NCI-H1105 treated with DMSO at 0.1 percent for 48 hours (cell line): ENCODE measurements at regions not wholly inside any gene's neighbourhood (a gene's known extent, or its start where the extent isn't known, plus 50 kb on each side); places are given as distances from the start of the nearest gene placed in this dataset.

Experiments used
- DNase-seq: peaks from one replicate; lab custom pipeline; 2025; lab: John Stamatoyannopoulos, UW

DNA sequence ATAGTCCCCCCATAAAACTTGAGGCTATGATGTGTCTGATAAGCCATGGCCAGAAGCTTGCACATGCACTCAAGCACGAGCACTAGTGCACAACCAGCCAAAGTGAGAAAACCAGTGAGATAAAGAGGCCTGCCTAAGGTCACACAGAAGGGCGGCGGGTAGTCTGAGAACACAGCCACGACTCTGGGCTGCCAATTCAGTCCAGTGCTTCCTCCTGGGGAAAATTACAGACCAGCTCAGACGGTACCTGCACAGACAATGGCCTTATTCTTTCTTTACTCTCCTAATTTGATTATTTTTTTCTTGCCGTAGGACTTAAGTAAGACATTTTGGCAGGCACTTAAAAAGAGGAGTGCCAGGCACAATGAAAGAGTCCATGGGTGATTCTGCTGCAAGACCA lies 533.2 kb upstream of the FAT1 start:
- DNase-seq: no peak

- DNase-seq: peak; percentile 86
These were observed 535.2 kb upstream of the FAT1 start for GRCh38 chr4:187258651-187259401.

- no peak for DNase-seq
These were observed 545.3 kb upstream of the FAT1 start for GRCh38 chr4:187268940-187269339.

GRCh38 chr4:187270154-187270553 lies 546.5 kb upstream of the FAT1 start:
- no peak for DNase-seq

GRCh38 chr4:187271848-187272247 lies 548.2 kb upstream of the FAT1 start:
- DNase-seq: no peak

DNA sequence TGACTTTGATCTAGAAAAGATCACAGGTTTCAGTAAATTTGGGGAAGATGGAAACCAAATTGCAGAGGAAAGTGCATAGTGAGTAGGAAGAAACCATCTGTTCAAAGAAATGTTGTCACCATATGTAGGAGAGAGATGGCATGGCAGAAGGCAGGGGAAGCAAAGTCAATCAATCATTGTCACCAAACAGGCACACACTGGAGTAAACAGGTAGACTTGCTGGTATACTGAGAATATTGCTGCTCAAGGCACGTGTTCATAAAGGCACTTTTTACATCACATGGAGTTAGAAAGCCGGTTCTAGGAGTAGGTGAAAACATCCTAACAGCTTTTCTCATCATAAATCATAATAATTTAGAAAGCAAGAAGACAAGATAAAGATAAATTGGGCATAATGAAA lies 550.5 kb upstream of the FAT1 start:
- DNase-seq: no peak

DNA sequence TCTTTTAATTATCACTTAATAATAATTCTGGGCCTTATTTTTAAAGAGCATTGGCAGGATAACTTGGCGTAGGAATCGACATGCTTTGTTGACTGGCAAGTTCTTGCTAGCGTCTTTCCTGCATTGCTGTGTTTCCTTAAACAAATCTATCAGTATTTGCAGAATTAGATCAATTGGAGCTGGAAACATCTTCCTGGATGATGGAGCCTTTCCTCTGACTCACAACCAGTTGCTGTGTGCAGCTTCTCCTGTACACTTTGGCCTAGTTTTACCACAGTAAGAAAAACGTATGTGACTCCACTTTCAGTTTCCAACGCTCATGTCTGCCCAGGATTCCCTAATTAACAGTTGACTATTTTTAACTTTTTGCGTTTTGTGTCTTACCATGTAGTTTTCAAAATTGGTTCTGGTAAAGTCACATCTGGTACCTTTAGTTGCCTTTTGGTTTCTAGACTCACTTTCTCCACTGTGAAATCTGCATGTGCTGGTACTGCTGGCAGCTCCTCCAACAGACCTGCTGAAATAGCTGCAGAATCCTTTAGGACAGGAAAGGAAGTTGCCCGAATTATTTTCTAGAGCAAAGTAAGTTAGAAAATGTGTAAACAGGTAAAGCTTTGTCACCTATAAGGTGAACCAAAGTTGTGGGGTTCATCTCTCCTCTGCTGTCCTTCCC lies 553.2 kb upstream of the FAT1 start:
- no peak for DNase-seq

DNA sequence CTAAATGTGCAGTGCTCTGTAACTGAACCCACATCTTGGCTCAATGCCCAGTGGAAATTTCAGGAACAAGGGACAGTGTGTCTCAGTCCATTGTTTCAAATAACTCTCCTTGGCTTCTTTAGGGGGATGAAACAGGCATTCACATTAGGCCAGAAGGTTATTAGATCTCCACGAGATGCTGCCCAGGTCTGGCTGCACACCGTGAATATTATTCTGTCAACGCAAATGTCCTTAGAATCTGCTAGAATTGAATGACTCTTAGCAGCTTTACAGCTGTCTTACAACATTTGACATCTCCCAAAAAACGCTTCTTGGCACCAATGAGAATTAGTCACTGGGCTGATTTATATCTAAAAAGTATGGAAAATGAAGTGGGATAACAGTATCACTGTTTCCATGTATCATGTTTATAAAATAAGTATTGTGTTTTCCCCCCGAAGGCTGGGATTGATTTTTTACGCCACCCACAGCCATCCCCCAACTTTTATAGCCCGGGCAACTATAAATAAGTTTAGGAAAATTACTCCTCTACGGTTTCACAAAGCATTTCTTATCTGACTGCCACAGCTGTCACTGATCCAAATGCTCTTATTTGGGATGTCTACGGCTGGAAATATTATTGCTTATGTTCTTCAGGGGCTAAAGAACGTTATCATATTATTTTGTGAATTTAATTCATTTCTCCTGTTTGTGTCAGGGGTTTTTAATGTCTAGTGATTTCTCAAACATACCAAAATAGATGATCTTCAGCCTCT lies 559.7 kb upstream of the FAT1 start:
- DNase-seq: no peak

DNA sequence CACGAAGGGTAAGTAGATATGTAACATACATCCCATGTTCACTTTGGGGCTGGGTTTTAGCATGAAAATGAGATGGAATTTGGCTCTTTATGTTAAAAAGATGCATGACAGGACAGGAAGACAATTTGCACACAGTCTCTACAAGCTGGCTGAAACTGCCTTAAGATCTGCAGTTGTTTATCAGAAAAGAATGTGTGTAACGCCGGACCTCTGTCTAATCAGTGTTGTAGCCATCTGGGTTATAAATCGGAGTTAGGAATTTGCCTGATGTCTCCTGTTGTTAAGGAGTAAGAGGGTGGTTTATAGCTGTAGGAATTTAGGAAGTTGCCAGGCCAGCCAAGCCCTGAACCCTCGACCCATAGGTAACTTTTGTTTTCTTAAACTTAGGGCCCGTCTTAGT lies 562.9 kb upstream of the FAT1 start:
- no peak for DNase-seq

GRCh38 chr4:187289371-187289770 lies 565.7 kb upstream of the FAT1 start:
- DNase-seq: no peak

GRCh38 chr4:187294861-187295260 lies 571.2 kb upstream of the FAT1 start:
- no peak for DNase-seq

DNA sequence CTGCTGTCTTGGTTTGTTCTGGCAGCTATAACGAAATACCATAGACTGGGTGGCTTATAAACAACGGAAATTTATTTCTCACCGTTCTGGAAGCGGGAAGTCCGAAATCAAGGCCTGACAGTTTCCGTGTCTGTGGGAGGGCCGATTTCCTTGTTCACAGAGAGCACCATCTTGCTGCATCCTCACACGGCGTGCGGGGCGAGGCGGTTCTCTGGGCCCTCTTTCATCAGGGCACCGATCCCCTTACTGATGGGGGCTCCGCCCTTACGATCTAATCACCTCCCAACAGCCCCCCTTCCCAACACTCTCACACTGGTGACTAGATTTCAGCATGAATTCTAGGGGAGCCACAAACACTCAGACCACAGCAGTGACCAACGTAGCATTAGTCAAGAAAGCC lies 578.3 kb upstream of the FAT1 start:
- DNase-seq: no peak

DNA sequence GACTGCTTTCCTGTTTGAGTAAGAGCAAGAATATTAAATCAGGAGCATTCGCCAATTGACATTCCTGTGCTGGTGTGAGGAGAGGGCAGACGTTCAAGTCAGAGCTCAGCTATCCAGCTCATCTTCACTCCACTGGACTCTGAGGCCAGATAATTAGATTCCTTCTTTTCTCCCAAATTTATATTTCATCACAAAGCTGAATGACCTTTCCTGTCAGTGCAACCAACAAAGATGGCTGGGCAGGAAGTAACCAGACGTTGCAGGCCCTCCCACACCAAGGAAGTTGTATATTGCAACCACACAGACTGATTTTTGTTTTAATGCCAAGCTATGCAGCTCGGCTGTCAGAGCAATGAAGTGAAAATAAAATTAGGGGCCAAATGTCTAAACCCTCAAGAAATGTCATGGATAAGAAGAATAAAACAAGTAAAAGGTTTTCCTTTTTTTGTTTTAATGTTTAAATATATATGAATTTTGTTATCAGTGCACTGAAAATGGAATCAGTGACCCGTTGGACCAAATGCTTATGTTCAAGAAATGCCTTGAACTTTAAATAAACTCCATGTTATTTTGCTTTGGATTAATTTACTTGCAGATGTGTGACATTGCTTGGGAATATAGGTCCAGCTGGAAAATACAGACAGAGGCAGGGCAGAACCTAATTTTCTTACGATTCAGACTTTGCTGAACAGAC lies 578.9 kb upstream of the FAT1 start:
- no peak for DNase-seq

DNA sequence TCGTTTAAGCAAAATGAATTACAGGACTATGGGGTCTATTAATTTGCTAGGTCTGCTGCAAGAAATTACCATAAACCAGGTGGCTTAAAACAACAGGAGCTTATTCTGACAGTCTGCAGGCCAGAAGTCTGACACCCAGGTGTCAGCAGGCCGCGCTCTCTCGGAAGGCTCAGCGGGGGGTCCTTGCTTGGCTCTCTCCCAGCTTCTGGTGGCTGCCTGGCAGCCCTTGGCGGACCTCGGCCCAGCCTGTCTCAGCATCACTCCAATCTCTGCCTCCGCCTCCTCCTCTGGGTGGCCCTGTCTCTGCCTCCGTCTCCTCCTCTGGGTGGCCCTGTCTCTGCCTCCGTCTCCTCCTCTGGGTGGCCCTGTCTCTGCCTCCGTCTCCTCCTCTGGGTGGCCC lies 580.5 kb upstream of the FAT1 start:
- DNase-seq: peak; percentile 4

GRCh38 chr4:187307131-187307530 lies 583.5 kb upstream of the FAT1 start:
- DNase-seq: no peak

DNA sequence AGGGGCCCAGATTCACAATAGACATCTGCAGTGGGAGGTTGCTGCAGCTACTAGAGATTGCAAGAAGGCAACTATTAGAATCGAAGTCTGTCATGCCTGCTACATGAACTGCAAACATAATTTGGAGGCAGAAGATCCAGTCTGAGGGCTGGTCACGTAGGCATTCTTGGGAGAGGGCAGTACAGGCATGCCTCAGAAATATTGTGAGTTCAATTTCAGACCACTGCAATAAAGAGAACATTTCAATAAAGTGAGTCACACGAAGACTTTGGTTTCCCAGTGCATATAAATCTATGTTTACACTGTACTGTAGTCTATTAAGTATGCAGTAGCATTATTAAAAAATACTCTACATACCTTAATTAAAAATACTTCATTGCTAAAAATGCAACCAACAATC lies 585.8 kb upstream of the FAT1 start:
- no peak for DNase-seq

- DNase-seq: no peak
These were observed 588.6 kb upstream of the FAT1 start for GRCh38 chr4:187312299-187312698.

DNA sequence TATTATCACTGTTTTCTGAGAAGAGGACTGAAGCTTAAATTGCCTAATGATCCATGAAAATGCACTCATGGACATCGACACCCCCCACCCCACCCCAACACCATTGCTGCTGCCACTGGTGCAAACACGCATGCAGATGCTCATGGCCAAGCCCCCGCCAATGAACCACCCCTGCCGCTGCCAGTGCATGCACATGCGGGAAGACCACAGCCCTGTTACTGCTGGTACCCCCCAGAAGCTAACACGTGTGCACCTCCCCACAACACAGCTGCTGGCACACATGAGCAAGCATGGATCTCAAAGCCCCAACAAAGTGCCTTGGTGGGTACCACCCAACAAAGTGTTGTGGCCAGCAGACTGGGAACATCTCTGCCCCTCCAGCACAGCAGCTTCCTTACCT lies 594.1 kb upstream of the FAT1 start:
- no peak for DNase-seq

GRCh38 chr4:187321711-187322110 lies 598.1 kb upstream of the FAT1 start:
- DNase-seq: no peak

DNA sequence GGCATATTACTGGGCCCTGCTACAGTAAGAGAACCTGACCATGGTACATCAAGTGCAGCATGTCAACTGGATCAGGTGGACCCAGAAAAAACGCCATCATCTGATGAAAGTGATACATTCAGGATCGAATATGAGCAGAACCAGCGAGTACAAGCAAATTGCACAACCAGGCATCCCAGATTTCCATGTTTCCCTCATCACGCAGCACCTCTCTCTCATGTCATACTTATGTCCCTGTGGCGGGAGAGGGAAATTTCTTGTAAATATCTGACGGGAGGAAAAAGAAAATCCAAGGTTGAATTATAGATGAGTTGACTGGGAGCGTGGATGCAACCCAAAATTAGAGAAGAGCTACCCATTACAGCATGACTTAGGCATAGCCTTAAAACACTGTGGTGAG lies 608.5 kb upstream of the FAT1 start:
- no peak for DNase-seq

- no peak for DNase-seq
These were observed 609.5 kb upstream of the FAT1 start for GRCh38 chr4:187333151-187333550.

DNA sequence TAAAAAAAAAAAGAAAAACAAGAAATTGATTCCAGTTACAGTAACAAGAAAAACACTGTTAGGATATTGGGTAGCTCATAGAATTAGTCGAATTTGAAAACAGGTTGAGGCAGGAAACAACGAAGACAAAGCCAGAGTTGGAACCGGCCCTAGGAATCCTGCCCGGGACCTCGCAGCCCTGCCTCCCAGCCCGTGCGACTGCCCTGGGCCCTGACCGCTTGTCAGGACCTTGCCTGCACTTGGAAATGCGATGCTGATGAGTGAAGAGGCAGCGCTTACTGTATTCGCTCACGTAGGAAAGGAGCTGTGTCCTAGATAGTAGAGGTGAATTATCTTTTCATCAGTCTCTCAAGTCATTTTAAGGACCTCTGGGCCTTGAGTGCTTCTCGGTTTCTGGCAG lies 611.7 kb upstream of the FAT1 start:
- no peak for DNase-seq

DNA sequence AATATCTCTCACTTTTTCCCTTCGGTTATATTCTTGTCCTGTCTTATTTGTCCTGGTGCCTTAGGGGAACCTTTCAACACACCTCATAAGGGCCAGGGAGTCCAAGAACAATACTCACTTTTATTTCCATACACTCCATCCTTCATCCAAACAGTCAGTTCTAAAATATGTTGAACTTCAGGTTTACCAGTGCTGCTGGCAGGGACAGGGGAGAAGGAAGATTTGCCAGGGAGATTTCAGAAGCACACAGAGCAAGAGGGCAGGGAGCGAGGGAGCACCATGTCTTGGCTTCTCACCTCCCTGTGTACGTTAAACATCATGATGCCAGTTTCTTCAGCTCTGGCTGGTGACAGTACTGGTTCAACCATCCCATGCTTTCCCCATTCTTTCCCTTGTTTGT lies 631.1 kb upstream of the FAT1 start:
- no peak for DNase-seq
